GM12875 (cell line): ENCODE measurements at regions not wholly inside any gene's neighbourhood (a gene's known extent, or its start where the extent isn't known, plus 50 kb on each side); places are given as distances from the start of the nearest gene placed in this dataset.

ENCODE experiments used
- H3K4me3 ChIP-seq: one replicate; pipeline ENCODE4 v1.5.1; 2011; ENCODE audit warnings: low read depth, low read length, control low read depth
- CTCF ChIP-seq: IDR thresholded peaks from 2 replicates; pipeline ENCODE4 v1.5.1; 2011; ENCODE audit warnings: low read depth, mild to moderate bottlenecking, control low read depth, inconsistent platforms, low read length, moderate library complexity, borderline replicate concordance; ENCODE audit not compliant: insufficient read depth

GRCh38 chr3:115470254-115470653 is 153.1 kb upstream of the GAP43 start:
- TF ChIP-seq CTCF = no peak
- H3K4me3 ChIP-seq = no peak overlapping the region

- no peak overlapping the region for H3K4me3 ChIP-seq
- no peak for TF ChIP-seq CTCF
Observed at GRCh38 chr3:115475178-115476041, 147.9 kb upstream of the GAP43 start.

DNA sequence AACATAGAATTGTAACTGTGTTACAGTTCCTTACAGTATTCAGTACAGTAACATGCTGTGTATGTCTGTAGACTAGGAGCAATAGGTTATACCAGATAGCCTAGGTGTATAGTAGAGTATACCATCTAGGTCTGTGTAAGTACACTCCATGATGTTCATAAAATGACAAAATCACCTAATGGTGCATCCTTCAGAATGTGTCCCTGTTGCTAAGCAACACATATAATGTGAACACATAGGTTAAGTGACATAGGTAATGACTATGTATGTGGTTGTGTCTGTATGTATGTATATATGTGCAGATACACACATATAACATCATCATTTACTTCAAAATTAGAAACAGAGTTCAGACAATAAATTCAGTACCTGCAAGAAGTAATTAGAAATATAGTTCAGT is 146.8 kb upstream of the GAP43 start:
- TF ChIP-seq CTCF = no peak
- no peak overlapping the region for H3K4me3 ChIP-seq

- no peak for TF ChIP-seq CTCF
- no peak overlapping the region for H3K4me3 ChIP-seq
Observed at GRCh38 chr3:115478359-115478758, 145.0 kb upstream of the GAP43 start.

- no peak overlapping the region for H3K4me3 ChIP-seq
- TF ChIP-seq CTCF = no peak
Observed at GRCh38 chr3:115486880-115487279, 136.4 kb upstream of the GAP43 start.

GRCh38 chr3:115487968-115488367 is 135.3 kb upstream of the GAP43 start:
- no peak for TF ChIP-seq CTCF

GRCh38 chr3:115488409-115488808 is 134.9 kb upstream of the GAP43 start:
- TF ChIP-seq CTCF = no peak
- H3K4me3 ChIP-seq = no peak overlapping the region

More at GRCh38 chr3:115487968-115488367, 135.3 kb upstream of the GAP43 start:
- H3K4me3 ChIP-seq = no peak overlapping the region
